GM23338 (cell line): ENCODE measurements at regions not wholly inside any gene's neighbourhood (a gene's known extent, or its start where the extent isn't known, plus 50 kb on each side); places are given as distances from the start of the nearest gene placed in this dataset.
"Not testable (repeated sequence)": the region's sequence is repeated elsewhere in the genome, so short reads cannot be mapped to it uniquely, and the experiment has no call there.

ENCODE experiments used
- CREB1 ChIP-seq: fragments of 250-450 bp; sonication (Bioruptor Pico); IDR thresholded peaks from 2 replicates; pipeline ENCODE4 v1.5.0; 2020; ENCODE audit warnings: low read depth, mild to moderate bottlenecking, moderate library complexity
- CTCF ChIP-seq, 2 experiments: fragments of 200-600 bp in 1 of 2; sonication (generic) in 1 of 2; conservative IDR thresholded peaks; 2 replicates each; pipeline versions ENCODE4 v1.5.1 to v1.6.1; 2016 to 2017; ENCODE audit warnings: antibody characterized with exemption in 2 of 2, low read depth in 2 of 2, mild to moderate bottlenecking in 2 of 2, moderate library complexity in 1 of 2
- ETS1 ChIP-seq: IDR thresholded peaks from 2 replicates; pipeline ENCODE4 v1.6.1; 2016; ENCODE audit warnings: antibody characterized with exemption
- EZH2 ChIP-seq: fragments of 200-600 bp; sonication (generic); IDR thresholded peaks from one replicate; pipeline ENCODE4 v1.8.0; 2017; ENCODE audit warnings: antibody characterized with exemption, mild to moderate bottlenecking, low read depth; ENCODE audit not compliant: unreplicated experiment
- NANOG ChIP-seq: IDR thresholded peaks from 2 replicates; pipeline ENCODE4 v1.6.1; 2016; ENCODE audit warnings: antibody characterized with exemption, borderline replicate concordance
- POLR2AphosphoS5 ChIP-seq: IDR thresholded peaks from 2 replicates; pipeline ENCODE4 v1.6.1; 2016; ENCODE audit warnings: antibody characterized with exemption, low read depth
- REST ChIP-seq: IDR thresholded peaks from one replicate; pipeline ENCODE4 v1.6.1; 2018; ENCODE audit warnings: antibody characterized with exemption; ENCODE audit not compliant: unreplicated experiment

GRCh38 chrY:19580990-19581389 lies 163.5 kb downstream of the KDM5D start:
- TF ChIP-seq CTCF (conservative IDR thresholded peaks at IDR 0.05; ENCODE audit: low read depth in 2 of 2); POLR2AphosphoS5; NANOG; EZH2; REST; ETS1; CREB1: not testable (repeated sequence)
